HEK293 (cell line): ENCODE measurements at regions not wholly inside any gene's neighbourhood (a gene's known extent, or its start where the extent isn't known, plus 50 kb on each side); places are given as distances from the start of the nearest gene placed in this dataset.

Experiments used
- CTCF ChIA-PET: fragments of 350-600 bp; formaldehyde crosslinking; extraction: SDS; loops from one replicate; lab custom pipeline; 2021; ENCODE audit warnings: antibody characterized with exemption; lab: Yijun Ruan, JAX
- POLR2A ChIA-PET: fragments of 300-600 bp; formaldehyde crosslinking; extraction: SDS; loops from one replicate; lab custom pipeline; 2020; ENCODE audit warnings: antibody characterized with exemption, inconsistent platforms; lab: Yijun Ruan, JAX
- H3K27ac ChIP-seq: fragments of 200-500 bp; sonication (Bioruptor generic); 2 replicates; pipeline ENCODE4 v1.5.1; 2014; ENCODE audit warnings: low read depth, low read length, control low read depth, inconsistent platforms; ENCODE audit errors: extremely low read depth
- H3K36me3 ChIP-seq, 2 experiments: fragments of 200-500 bp in 1 of 2; sonication (Bioruptor generic) in 1 of 2; 1 replicate in 1 of 2; 2 replicates in 1 of 2; pipeline ENCODE4 v1.5.1; 2014 to 2017; ENCODE audit warnings: inconsistent platforms in 2 of 2, low read length in 2 of 2; ENCODE audit not compliant: control insufficient read depth in 2 of 2, insufficient read depth in 1 of 2
- H3K4me1 ChIP-seq: fragments of 200-500 bp; sonication (Bioruptor generic); 2 replicates; pipeline ENCODE4 v1.5.1; 2014; ENCODE audit warnings: mild to moderate bottlenecking, low read length, inconsistent platforms; ENCODE audit not compliant: control insufficient read depth, insufficient read depth
- H3K4me3 ChIP-seq: 2 replicates; pipeline ENCODE4 v1.5.1; 2011; ENCODE audit warnings: low read depth, mild to moderate bottlenecking, control low read depth, low read length, moderate library complexity
- H3K9me3 ChIP-seq: fragments of 200-500 bp; sonication (Bioruptor generic); 2 replicates; pipeline ENCODE4 v1.5.1; 2014; ENCODE audit warnings: low read depth, low read length, inconsistent platforms; ENCODE audit not compliant: control insufficient read depth, insufficient read depth
- FEZF1 ChIP-seq: fragments of 450-650 bp; formaldehyde crosslinking; IDR thresholded peaks from 2 replicates; pipeline ENCODE4 v1.5.1; 2016; ENCODE audit warnings: missing biosample characterization, missing genetic modification characterization
- KLF1 ChIP-seq: fragments of 450-650 bp; formaldehyde crosslinking; IDR thresholded peaks from 2 replicates; pipeline ENCODE4 v1.5.1; 2016; ENCODE audit warnings: missing biosample characterization, missing genetic modification characterization
- KLF10 ChIP-seq: fragments of 450-650 bp; IDR thresholded peaks from 2 replicates; pipeline ENCODE4 v1.5.1; 2018; ENCODE audit warnings: missing biosample characterization, mild to moderate bottlenecking, missing genetic modification characterization
- REPIN1 ChIP-seq: fragments of 450-650 bp; formaldehyde crosslinking; IDR thresholded peaks from 2 replicates; pipeline ENCODE4 v1.5.1; 2017; ENCODE audit warnings: missing biosample characterization, missing genetic modification characterization, low read depth
- SALL2 ChIP-seq: fragments of 450-650 bp; formaldehyde crosslinking; IDR thresholded peaks from 2 replicates; pipeline ENCODE4 v1.5.0; 2017; ENCODE audit warnings: missing biosample characterization, mild to moderate bottlenecking, missing genetic modification characterization, borderline replicate concordance
- ZBTB6 ChIP-seq: fragments of 450-650 bp; formaldehyde crosslinking; IDR thresholded peaks from 2 replicates; pipeline ENCODE4 v1.5.1; 2017; ENCODE audit warnings: missing biosample characterization, missing genetic modification characterization
- ZNF10 ChIP-seq: fragments of 450-650 bp; formaldehyde crosslinking; IDR thresholded peaks from 2 replicates; pipeline ENCODE4 v1.5.1; 2017; ENCODE audit warnings: missing biosample characterization, missing genetic modification characterization
- ZNF121 ChIP-seq: fragments of 450-650 bp; formaldehyde crosslinking; IDR thresholded peaks from 2 replicates; pipeline ENCODE4 v1.5.1; 2016; ENCODE audit warnings: missing biosample characterization, missing genetic modification characterization
- ZNF175 ChIP-seq: fragments of 450-650 bp; formaldehyde crosslinking; IDR thresholded peaks from 2 replicates; pipeline ENCODE4 v1.5.1; 2016; ENCODE audit warnings: missing biosample characterization, missing genetic modification characterization
- ZNF221 ChIP-seq: fragments of 450-650 bp; formaldehyde crosslinking; IDR thresholded peaks from 2 replicates; pipeline ENCODE4 v1.5.1; 2017; ENCODE audit warnings: missing biosample characterization, missing genetic modification characterization, borderline replicate concordance
- ZNF274 ChIP-seq, 2 experiments: fragments of 200-500 bp in 1 of 2; fragments of 450-650 bp in 1 of 2; sonication (Bioruptor generic) in 1 of 2; formaldehyde crosslinking in 1 of 2; IDR thresholded peaks; 2 replicates each; pipeline versions ENCODE4 v1.5.1 to v1.6.1; 2014 to 2016; ENCODE audit warnings: borderline replicate concordance in 1 of 2, inconsistent platforms in 1 of 2, low read length in 1 of 2, missing biosample characterization in 1 of 2, missing genetic modification characterization in 1 of 2
- ZNF707 ChIP-seq: fragments of 450-650 bp; formaldehyde crosslinking; IDR thresholded peaks from 2 replicates; pipeline ENCODE4 v1.5.1; 2016; ENCODE audit warnings: missing biosample characterization, missing genetic modification characterization
- TF ChIP-seq, protein P1 (sequence below): fragments of 450-650 bp; formaldehyde crosslinking; IDR thresholded peaks from 2 replicates; pipeline ENCODE4; 2016; ENCODE audit warnings: missing biosample characterization, missing genetic modification characterization
- TF ChIP-seq, protein P2 (sequence below): fragments of 450-650 bp; formaldehyde crosslinking; IDR thresholded peaks from 2 replicates; pipeline ENCODE4 v1.5.1; 2016; ENCODE audit warnings: missing biosample characterization, missing genetic modification characterization
- TF ChIP-seq, protein P3 (sequence below): fragments of 450-650 bp; formaldehyde crosslinking; IDR thresholded peaks from 2 replicates; pipeline ENCODE4 v1.5.1; 2017; ENCODE audit warnings: missing biosample characterization, missing genetic modification characterization
- TF ChIP-seq, protein P4 (sequence below): fragments of 450-650 bp; formaldehyde crosslinking; IDR thresholded peaks from 2 replicates; pipeline ENCODE4 v1.5.1; 2016; ENCODE audit warnings: missing biosample characterization, missing genetic modification characterization

DNA sequence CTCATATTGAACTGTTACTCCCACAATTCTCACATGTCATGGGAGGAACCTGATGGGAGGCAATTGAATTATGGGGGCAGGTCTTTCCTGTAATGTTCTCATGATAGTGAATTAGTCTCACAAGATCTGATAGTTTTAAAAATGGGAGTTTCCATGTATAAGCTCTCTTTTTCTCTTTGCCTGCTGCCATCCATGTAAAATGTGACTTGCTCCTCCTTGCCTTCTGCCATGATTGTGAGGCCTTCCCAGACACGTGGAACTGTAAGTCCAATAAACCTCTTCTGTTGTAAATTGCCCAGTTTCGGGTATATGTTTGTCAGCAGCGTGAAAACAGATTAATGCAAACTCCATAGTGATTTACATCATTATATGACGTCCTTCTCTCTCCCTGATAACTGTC, 759.7 kb upstream of the RGS18 start:
- no peaks in the 10 kb centered on the region for H3K9me3 ChIP-seq
- H3K4me1 ChIP-seq: no peaks in the 10 kb centered on the region
- ChIA-PET CTCF (no interaction called here), POLR2A (no interaction called here)
- no peak overlapping the region for H3K27ac ChIP-seq
- H3K4me3 ChIP-seq: no peak overlapping the region
- TF ChIP-seq, protein P1, sequence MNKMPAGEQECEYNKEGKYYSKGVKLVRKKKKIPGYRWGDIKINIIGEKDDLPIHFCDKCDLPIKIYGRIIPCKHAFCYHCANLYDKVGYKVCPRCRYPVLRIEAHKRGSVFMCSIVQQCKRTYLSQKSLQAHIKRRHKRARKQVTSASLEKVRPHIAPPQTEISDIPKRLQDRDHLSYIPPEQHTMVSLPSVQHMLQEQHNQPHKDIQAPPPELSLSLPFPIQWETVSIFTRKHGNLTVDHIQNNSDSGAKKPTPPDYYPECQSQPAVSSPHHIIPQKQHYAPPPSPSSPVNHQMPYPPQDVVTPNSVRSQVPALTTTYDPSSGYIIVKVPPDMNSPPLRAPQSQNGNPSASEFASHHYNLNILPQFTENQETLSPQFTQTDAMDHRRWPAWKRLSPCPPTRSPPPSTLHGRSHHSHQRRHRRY (tag by site-specific recombination): no peak
- TF ChIP-seq, protein P2, sequence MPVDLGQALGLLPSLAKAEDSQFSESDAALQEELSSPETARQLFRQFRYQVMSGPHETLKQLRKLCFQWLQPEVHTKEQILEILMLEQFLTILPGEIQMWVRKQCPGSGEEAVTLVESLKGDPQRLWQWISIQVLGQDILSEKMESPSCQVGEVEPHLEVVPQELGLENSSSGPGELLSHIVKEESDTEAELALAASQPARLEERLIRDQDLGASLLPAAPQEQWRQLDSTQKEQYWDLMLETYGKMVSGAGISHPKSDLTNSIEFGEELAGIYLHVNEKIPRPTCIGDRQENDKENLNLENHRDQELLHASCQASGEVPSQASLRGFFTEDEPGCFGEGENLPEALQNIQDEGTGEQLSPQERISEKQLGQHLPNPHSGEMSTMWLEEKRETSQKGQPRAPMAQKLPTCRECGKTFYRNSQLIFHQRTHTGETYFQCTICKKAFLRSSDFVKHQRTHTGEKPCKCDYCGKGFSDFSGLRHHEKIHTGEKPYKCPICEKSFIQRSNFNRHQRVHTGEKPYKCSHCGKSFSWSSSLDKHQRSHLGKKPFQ (tag by site-specific recombination): no peak
- TF ChIP-seq, protein P3, sequence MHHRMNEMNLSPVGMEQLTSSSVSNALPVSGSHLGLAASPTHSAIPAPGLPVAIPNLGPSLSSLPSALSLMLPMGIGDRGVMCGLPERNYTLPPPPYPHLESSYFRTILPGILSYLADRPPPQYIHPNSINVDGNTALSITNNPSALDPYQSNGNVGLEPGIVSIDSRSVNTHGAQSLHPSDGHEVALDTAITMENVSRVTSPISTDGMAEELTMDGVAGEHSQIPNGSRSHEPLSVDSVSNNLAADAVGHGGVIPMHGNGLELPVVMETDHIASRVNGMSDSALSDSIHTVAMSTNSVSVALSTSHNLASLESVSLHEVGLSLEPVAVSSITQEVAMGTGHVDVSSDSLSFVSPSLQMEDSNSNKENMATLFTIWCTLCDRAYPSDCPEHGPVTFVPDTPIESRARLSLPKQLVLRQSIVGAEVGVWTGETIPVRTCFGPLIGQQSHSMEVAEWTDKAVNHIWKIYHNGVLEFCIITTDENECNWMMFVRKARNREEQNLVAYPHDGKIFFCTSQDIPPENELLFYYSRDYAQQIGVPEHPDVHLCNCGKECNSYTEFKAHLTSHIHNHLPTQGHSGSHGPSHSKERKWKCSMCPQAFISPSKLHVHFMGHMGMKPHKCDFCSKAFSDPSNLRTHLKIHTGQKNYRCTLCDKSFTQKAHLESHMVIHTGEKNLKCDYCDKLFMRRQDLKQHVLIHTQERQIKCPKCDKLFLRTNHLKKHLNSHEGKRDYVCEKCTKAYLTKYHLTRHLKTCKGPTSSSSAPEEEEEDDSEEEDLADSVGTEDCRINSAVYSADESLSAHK: no peak
- TF ChIP-seq ZBTB6 (tag by site-specific recombination) (no peak), ZNF707 (tag by site-specific recombination) (no peak), ZNF121 (tag by site-specific recombination) (no peak), KLF1 (tag by site-specific recombination) (no peak), ZNF175 (no peak), REPIN1 (tag by site-specific recombination) (no peak), KLF10 (tag by site-specific recombination) (no peak), ZNF10 (no peak)
- TF ChIP-seq, protein P4, sequence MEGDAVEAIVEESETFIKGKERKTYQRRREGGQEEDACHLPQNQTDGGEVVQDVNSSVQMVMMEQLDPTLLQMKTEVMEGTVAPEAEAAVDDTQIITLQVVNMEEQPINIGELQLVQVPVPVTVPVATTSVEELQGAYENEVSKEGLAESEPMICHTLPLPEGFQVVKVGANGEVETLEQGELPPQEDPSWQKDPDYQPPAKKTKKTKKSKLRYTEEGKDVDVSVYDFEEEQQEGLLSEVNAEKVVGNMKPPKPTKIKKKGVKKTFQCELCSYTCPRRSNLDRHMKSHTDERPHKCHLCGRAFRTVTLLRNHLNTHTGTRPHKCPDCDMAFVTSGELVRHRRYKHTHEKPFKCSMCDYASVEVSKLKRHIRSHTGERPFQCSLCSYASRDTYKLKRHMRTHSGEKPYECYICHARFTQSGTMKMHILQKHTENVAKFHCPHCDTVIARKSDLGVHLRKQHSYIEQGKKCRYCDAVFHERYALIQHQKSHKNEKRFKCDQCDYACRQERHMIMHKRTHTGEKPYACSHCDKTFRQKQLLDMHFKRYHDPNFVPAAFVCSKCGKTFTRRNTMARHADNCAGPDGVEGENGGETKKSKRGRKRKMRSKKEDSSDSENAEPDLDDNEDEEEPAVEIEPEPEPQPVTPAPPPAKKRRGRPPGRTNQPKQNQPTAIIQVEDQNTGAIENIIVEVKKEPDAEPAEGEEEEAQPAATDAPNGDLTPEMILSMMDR (tag by site-specific recombination): no peak
- no peaks in the 10 kb centered on the region for H3K36me3 ChIP-seq

DNA sequence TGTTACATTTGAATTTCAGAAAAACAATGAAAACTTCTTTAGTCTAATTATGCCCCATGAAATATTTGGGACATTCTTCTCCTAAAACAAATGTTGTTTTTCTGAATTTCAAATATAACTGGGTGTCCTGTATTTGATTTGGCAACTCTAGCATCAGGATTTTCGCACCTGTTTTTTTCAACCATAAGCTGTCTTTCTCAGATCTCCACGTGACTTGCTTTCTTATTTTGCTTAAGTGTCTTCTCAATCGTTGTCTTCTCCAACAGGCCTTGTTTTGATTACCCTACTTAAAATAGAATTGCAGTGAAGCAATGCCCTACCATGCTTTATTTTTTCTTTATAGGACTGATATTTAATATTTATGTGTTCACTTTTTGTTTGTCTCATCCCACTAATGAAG, 752.8 kb upstream of the RGS18 start:
- POLR2A ChIA-PET: no interaction called here
- Histone ChIP-seq H3K36me3 (no peaks in the 10 kb centered on the region), H3K4me1 (no peaks in the 10 kb centered on the region), H3K27ac (no peak overlapping the region), H3K9me3 (no peaks in the 10 kb centered on the region), H3K4me3 (no peak overlapping the region)
- CTCF ChIA-PET: no interaction called here
- TF ChIP-seq ZNF221 (no peak), ZNF274 (IDR thresholded peaks at IDR 0.05; ENCODE audit: low read length) (no peak), ZNF274 (tag by site-specific recombination; IDR thresholded peaks at IDR 0.05; ENCODE audit: borderline replicate concordance) (no peak), FEZF1 (tag by site-specific recombination) (no peak), SALL2 (no peak)
